Inflammatory macrophage treated with lipopolysaccharide for 4 hours (primary cell): ENCODE measurements at regions not wholly inside any gene's neighbourhood (a gene's known extent, or its start where the extent isn't known, plus 50 kb on each side); places are given as distances from the start of the nearest gene placed in this dataset.
"Not testable (repeated sequence)": the region's sequence is repeated elsewhere in the genome, so short reads cannot be mapped to it uniquely, and the experiment has no call there.

ENCODE experiments used
- DNase-seq: peaks from one replicate; pipeline ENCODE4 v3.0.0-alpha.2; 2020

GRCh38 chr2:236910781-236911495 lies 174.8 kb upstream of the COPS8 start:
- no peak for DNase-seq

- DNase-seq, result no peak
Observed at GRCh38 chr2:236912326-236913120, 173.2 kb upstream of the COPS8 start.

- no peak for DNase-seq
Observed at GRCh38 chr2:236915186-236915585, 170.5 kb upstream of the COPS8 start.

- DNase-seq, result no peak
Observed at GRCh38 chr2:236915726-236916125, 170.0 kb upstream of the COPS8 start.

GRCh38 chr2:236916181-236916580 lies 169.5 kb upstream of the COPS8 start:
- no peak for DNase-seq

GRCh38 chr2:236916651-236917050 lies 169.0 kb upstream of the COPS8 start:
- DNase-seq, result no peak

- no peak for DNase-seq
Observed at GRCh38 chr2:236917164-236917563, 168.5 kb upstream of the COPS8 start.

- no peak for DNase-seq
Observed at GRCh38 chr2:236918545-236918944, 167.1 kb upstream of the COPS8 start.

- peak; percentile 39 for DNase-seq
Observed at GRCh38 chr2:236919209-236919608, 166.5 kb upstream of the COPS8 start.

GRCh38 chr2:236919801-236920379 lies 165.8 kb upstream of the COPS8 start:
- DNase-seq, result not testable (repeated sequence)

GRCh38 chr2:236922061-236922460 lies 163.6 kb upstream of the COPS8 start:
- no peak for DNase-seq

GRCh38 chr2:236928380-236929037 lies 157.2 kb upstream of the COPS8 start:
- DNase-seq, result peak; percentile 78

- DNase-seq, result no peak
Observed at GRCh38 chr2:236932831-236933361, 152.8 kb upstream of the COPS8 start.

GRCh38 chr2:236934166-236934565 lies 151.5 kb upstream of the COPS8 start:
- no peak for DNase-seq

- DNase-seq, result no peak
Observed at GRCh38 chr2:236934656-236935055, 151.0 kb upstream of the COPS8 start.

GRCh38 chr2:236935083-236935482 lies 150.6 kb upstream of the COPS8 start:
- no peak for DNase-seq

GRCh38 chr2:236935631-236936445 lies 149.9 kb upstream of the COPS8 start:
- DNase-seq, result no peak

- DNase-seq, result no peak
Observed at GRCh38 chr2:236936446-236936940, 149.2 kb upstream of the COPS8 start.

- no peak for DNase-seq
Observed at GRCh38 chr2:236938126-236938525, 147.6 kb upstream of the COPS8 start.

- no peak for DNase-seq
Observed at GRCh38 chr2:236939271-236939670, 146.4 kb upstream of the COPS8 start.

- no peak for DNase-seq
Observed at GRCh38 chr2:236939721-236940231, 145.9 kb upstream of the COPS8 start.

- DNase-seq, result no peak
Observed at GRCh38 chr2:236940497-236940896, 145.2 kb upstream of the COPS8 start.
